ENCODE measurements at regions not wholly inside any gene's neighbourhood (a gene's known extent, or its start where the extent isn't known, plus 50 kb on each side); places are given as distances from the start of the nearest gene placed in this dataset.

GRCh38 chr5:166370928-166371690 lies 1920.3 kb upstream of the WWC1 start:
- Histone ChIP-seq H3K9ac (ENCODE audit: control insufficient read depth, extremely low read depth, insufficient read depth, low read length) (no peak overlapping the region), H3K9me3 (ENCODE audit: control insufficient read depth, low read depth, low read length) (no peaks in the 10 kb centered on the region), H3K4me2 (ENCODE audit: control insufficient read depth, extremely low read depth, insufficient read depth, low read depth, low read length) (no peak overlapping the region), H4K20me1 (ENCODE audit: control insufficient read depth, extremely low read depth, insufficient read depth, low read length) (no peaks in the 10 kb centered on the region), H3K9me1 (ENCODE audit: control insufficient read depth, extremely low read depth, insufficient read depth, low read length) (no peaks in the 10 kb centered on the region), H3K27ac (ENCODE audit: control insufficient read depth, insufficient read depth, low read length) (no peak overlapping the region), H3K4me3 (ENCODE audit: control insufficient read depth in 2 of 3, extremely low read depth in 1 of 3, insufficient read depth in 2 of 3, low read depth in 1 of 3, low read length in 3 of 3) (no peak overlapping the region), H3K79me2 (ENCODE audit: control insufficient read depth, insufficient read depth, low read length) (no peaks in the 10 kb centered on the region), H3K36me3 (ENCODE audit: control insufficient read depth in 2 of 2, extremely low read depth in 1 of 2, insufficient read depth in 2 of 2, low read length in 2 of 2) (no peaks in the 10 kb centered on the region), H2AFZ (ENCODE audit: control insufficient read depth, low read length) (no peak overlapping the region), H3K4me1 (ENCODE audit: control insufficient read depth, extremely low read depth, insufficient read depth, low read length) (no peaks in the 10 kb centered on the region), H3K27me3 (ENCODE audit: control insufficient read depth, extremely low read depth, insufficient read depth, low read length) (no peaks in the 10 kb centered on the region)
- TF ChIP-seq CTCF (optimal IDR thresholded peaks at IDR 0.05 in 1 of 3, IDR thresholded peaks at IDR 0.05 in 1 of 3, conservative IDR thresholded peaks at IDR 0.05 in 1 of 3; ENCODE audit: extremely low read depth in 1 of 3, insufficient read depth in 2 of 3, low read length in 3 of 3) (no peak), EZH2 (IDR thresholded peaks at IDR 0.05; ENCODE audit: low read length) (no peak)
- FAIRE-seq = no peak
- dilution Hi-C loops (cut with MboI; ENCODE audit: extremely low pct_ligation_motif_present, low sequenced_read_pairs) = no loop called here
- DNase-seq (ENCODE audit: low read depth, low spot score) = no peak

GRCh38 chr5:166373817-166374216 lies 1917.6 kb upstream of the WWC1 start:
- H3K36me3 ChIP-seq (ENCODE audit: control insufficient read depth in 2 of 2, extremely low read depth in 1 of 2, insufficient read depth in 2 of 2, low read length in 2 of 2) = no peaks in the 10 kb centered on the region
- dilution Hi-C loops (cut with MboI; ENCODE audit: extremely low pct_ligation_motif_present, low sequenced_read_pairs) = no loop called here
- no peak overlapping the region for H3K4me3 ChIP-seq (ENCODE audit: control insufficient read depth in 2 of 3, extremely low read depth in 1 of 3, insufficient read depth in 2 of 3, low read depth in 1 of 3, low read length in 3 of 3)
- no peaks in the 10 kb centered on the region for H3K9me3 ChIP-seq (ENCODE audit: control insufficient read depth, low read depth, low read length)
- H3K27me3 ChIP-seq (ENCODE audit: control insufficient read depth, extremely low read depth, insufficient read depth, low read length) = no peaks in the 10 kb centered on the region
- no peaks in the 10 kb centered on the region for H4K20me1 ChIP-seq (ENCODE audit: control insufficient read depth, extremely low read depth, insufficient read depth, low read length)
- no peaks in the 10 kb centered on the region for H3K79me2 ChIP-seq (ENCODE audit: control insufficient read depth, insufficient read depth, low read length)
- no peak overlapping the region for H2AFZ ChIP-seq (ENCODE audit: control insufficient read depth, low read length)
- no peak for FAIRE-seq
- H3K9ac ChIP-seq (ENCODE audit: control insufficient read depth, extremely low read depth, insufficient read depth, low read length) = no peak overlapping the region
- no peak for DNase-seq (ENCODE audit: low read depth, low spot score)
- H3K9me1 ChIP-seq (ENCODE audit: control insufficient read depth, extremely low read depth, insufficient read depth, low read length) = no peaks in the 10 kb centered on the region
- H3K4me2 ChIP-seq (ENCODE audit: control insufficient read depth, extremely low read depth, insufficient read depth, low read depth, low read length) = no peak overlapping the region
- TF ChIP-seq EZH2 (IDR thresholded peaks at IDR 0.05; ENCODE audit: low read length) = no peak
- no peak for TF ChIP-seq CTCF (optimal IDR thresholded peaks at IDR 0.05 in 1 of 3, IDR thresholded peaks at IDR 0.05 in 1 of 3, conservative IDR thresholded peaks at IDR 0.05 in 1 of 3; ENCODE audit: extremely low read depth in 1 of 3, insufficient read depth in 2 of 3, low read length in 3 of 3)
- H3K4me1 ChIP-seq (ENCODE audit: control insufficient read depth, extremely low read depth, insufficient read depth, low read length) = no peaks in the 10 kb centered on the region
- H3K27ac ChIP-seq (ENCODE audit: control insufficient read depth, insufficient read depth, low read length) = no peak overlapping the region

Measured in keratinocyte (primary cell).